Nephron progenitor cell (in vitro differentiated cells): ENCODE measurements at regions not wholly inside any gene's neighbourhood (a gene's known extent, or its start where the extent isn't known, plus 50 kb on each side); places are given as distances from the start of the nearest gene placed in this dataset.
"Not testable (repeated sequence)": the region's sequence is repeated elsewhere in the genome, so short reads cannot be mapped to it uniquely, and the experiment has no call there.

Source experiments
- DNase-seq: peaks from one replicate; pipeline ENCODE4 v3.0.0; 2021
- H3K27ac Mint-ChIP-seq: 2 replicates; pipeline ENCODE4 v1.8.0; 2021; ENCODE audit warnings: mild to moderate bottlenecking, moderate library complexity, mixed read lengths
- H3K27me3 Mint-ChIP-seq: 2 replicates; pipeline ENCODE4 v1.8.0; 2021; ENCODE audit warnings: mild to moderate bottlenecking, low read depth, mixed read lengths; ENCODE audit not compliant: poor library complexity
- H3K36me3 Mint-ChIP-seq: 2 replicates; pipeline ENCODE4 v1.8.0; 2021; ENCODE audit warnings: low read depth, mixed read lengths
- H3K4me1 Mint-ChIP-seq: 2 replicates; pipeline ENCODE4 v1.8.0; 2021; ENCODE audit warnings: mixed read lengths
- H3K4me3 Mint-ChIP-seq: 2 replicates; pipeline ENCODE4 v1.8.0; 2021; ENCODE audit warnings: mild to moderate bottlenecking, moderate library complexity, mixed read lengths
- H3K9me3 Mint-ChIP-seq: 2 replicates; pipeline ENCODE4 v1.8.0; 2021; ENCODE audit warnings: mild to moderate bottlenecking, moderate library complexity, mixed read lengths
- CTCF ChIP-seq: fragments of 200-600 bp; sonication (generic); IDR thresholded peaks from 2 replicates; pipeline ENCODE4 v1.5.0; 2021; ENCODE audit warnings: antibody characterized with exemption

DNA sequence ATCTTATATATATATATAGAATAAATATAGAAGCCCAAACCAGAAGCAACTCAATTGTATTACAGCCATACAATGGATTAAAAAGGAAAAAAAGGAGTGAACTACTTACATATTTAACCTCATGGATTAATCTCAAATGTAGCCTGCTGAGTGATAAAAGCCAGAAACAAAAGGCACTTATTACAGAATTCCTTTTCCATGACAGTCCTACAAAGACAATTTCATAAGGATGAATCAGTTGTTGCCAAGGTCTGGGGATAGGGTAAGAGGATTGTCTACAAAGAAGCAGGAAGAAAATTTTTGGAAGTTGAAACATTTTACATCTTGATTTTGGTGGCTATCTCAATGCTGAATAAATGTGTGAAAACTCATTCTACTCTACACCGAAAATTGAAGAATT, 103.9 kb upstream of the DCC start:
- H3K4me1 Mint-ChIP-seq, result no peaks in the 10 kb centered on the region
- H3K9me3 Mint-ChIP-seq, result no peaks in the 10 kb centered on the region
- TF ChIP-seq CTCF, result no peak
- H3K27me3 Mint-ChIP-seq, result no peaks in the 10 kb centered on the region
- H3K36me3 Mint-ChIP-seq, result no peaks in the 10 kb centered on the region
- no peak overlapping the region for H3K4me3 Mint-ChIP-seq
- H3K27ac Mint-ChIP-seq, result no peak overlapping the region
- no peak for DNase-seq

DNA sequence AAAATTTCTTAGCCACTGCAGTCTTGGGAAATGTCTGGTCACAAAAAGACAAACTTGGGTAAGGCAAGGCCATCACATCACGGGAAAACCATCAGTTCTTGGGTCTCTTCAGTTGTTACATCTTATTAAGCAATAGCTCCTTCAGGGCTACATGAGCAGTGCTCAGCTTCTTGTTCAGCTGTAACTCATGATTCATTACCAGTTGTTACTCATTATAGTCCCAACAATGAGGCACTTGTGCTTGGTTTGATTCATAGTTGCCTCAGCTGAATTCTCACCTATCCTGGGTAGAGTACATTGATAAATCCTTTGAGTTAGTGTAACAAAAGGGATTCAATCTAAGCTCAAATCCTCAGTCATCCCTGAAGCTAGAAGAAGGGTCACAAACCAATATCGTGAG, 102.4 kb upstream of the DCC start:
- no peaks in the 10 kb centered on the region for H3K9me3 Mint-ChIP-seq
- no peaks in the 10 kb centered on the region for H3K36me3 Mint-ChIP-seq
- H3K27me3 Mint-ChIP-seq, result no peaks in the 10 kb centered on the region
- H3K4me3 Mint-ChIP-seq, result no peak overlapping the region
- no peak for TF ChIP-seq CTCF
- no peak for DNase-seq
- H3K27ac Mint-ChIP-seq, result no peak overlapping the region
- H3K4me1 Mint-ChIP-seq, result no peaks in the 10 kb centered on the region

DNA sequence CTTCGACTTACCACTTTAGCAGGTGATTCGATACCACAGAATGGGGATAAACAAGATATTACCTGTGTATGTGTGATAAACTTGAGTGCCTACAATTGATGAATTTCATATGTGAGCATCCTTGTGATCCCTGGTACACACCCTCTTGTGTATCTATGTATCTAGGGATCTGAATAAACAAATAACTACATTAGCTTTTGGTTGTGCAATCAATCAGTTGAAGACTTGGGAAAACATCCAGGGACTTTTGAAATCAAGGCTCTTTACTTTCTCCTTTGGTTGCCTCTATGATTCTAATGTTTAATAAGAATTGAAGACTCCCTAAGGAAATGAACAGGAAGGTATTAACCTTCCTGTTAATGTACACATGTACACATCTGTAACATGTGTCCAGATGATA, 97.3 kb upstream of the DCC start:
- H3K36me3 Mint-ChIP-seq, result no peaks in the 10 kb centered on the region
- no peaks in the 10 kb centered on the region for H3K4me1 Mint-ChIP-seq
- H3K27ac Mint-ChIP-seq, result no peak overlapping the region
- H3K27me3 Mint-ChIP-seq, result no peaks in the 10 kb centered on the region
- DNase-seq, result no peak
- H3K4me3 Mint-ChIP-seq, result no peak overlapping the region
- no peak for TF ChIP-seq CTCF
- peaks cover 10% of the 10 kb centered on the region for H3K9me3 Mint-ChIP-seq

- DNase-seq, result no peak
- Mint-ChIP-seq H3K9me3 (peaks cover 13% of the 10 kb centered on the region), H3K27me3 (no peaks in the 10 kb centered on the region), H3K4me1 (no peaks in the 10 kb centered on the region), H3K4me3 (no peak overlapping the region), H3K36me3 (no peaks in the 10 kb centered on the region), H3K27ac (no peak overlapping the region)
- no peak for TF ChIP-seq CTCF
Measured at GRCh38 chr18:52244658-52245057, 95.3 kb upstream of the DCC start.

DNA sequence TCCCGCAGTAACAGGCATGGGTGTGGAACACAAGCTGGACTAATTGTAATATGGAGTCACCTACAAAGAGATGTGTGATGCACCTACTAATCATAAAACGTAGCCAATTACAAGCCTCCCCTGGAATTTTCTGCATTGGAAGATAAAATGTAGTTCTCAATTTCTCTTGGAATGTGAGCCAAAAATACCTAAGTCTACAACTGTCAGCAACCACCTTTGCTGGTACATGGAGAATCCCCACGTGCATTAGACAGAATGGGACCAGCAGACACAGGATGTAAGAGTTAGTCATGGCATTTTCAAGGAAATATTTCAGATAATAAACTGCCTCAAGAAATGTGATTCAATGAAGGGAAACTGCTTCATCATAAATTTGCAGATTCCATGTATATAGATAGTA, 85.6 kb upstream of the DCC start:
- Mint-ChIP-seq H3K9me3 (no peaks in the 10 kb centered on the region), H3K27ac (no peak overlapping the region), H3K4me3 (no peak overlapping the region), H3K4me1 (no peaks in the 10 kb centered on the region), H3K36me3 (no peaks in the 10 kb centered on the region), H3K27me3 (no peaks in the 10 kb centered on the region)
- no peak for TF ChIP-seq CTCF
- no peak for DNase-seq

DNA sequence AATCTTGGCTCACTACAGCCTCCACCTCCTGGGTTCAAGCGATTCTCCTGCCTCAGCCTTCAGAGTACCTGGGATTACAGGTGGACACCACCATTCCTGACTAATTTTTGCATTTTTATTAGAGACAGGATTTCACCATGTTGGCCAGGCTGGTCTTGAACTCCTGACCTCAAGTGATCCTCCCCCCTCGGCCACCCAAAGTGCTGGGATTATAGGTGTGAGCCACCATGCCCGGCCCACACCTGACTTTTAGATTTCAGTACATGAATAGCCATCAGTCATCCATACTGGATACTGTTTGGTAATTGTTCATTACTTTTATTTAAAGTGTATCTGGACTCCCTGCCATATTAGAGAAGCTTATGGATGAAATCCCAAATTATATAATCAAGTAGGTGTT, 82.6 kb upstream of the DCC start:
- H3K9me3 Mint-ChIP-seq, H3K36me3 Mint-ChIP-seq, H3K27me3 Mint-ChIP-seq: not testable (repeated sequence)

DNA sequence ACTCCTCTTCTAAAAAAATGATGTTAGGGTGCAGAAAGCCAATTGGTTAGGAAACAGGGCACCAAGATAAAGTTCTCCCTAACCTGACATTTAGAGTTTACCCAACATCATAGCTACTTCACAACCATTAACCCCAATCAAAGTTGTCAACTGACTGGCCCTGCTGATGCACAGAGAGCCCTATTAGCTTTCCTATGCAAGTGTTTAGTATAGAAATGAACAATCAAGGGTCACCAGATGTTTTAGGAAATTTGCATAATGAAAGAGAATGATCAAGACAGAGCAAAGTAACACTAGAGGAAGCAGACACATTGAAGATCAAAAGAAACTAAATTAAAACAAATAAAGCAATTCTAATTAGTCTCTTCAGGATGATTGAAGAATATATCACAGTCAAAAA, 64.2 kb upstream of the DCC start:
- peaks cover 3% of the 10 kb centered on the region for H3K27me3 Mint-ChIP-seq
- no peaks in the 10 kb centered on the region for H3K4me1 Mint-ChIP-seq
- no peaks in the 10 kb centered on the region for H3K36me3 Mint-ChIP-seq
- DNase-seq, result no peak
- no peak for TF ChIP-seq CTCF
- no peaks in the 10 kb centered on the region for H3K9me3 Mint-ChIP-seq
- H3K4me3 Mint-ChIP-seq, result no peak overlapping the region
- no peak overlapping the region for H3K27ac Mint-ChIP-seq

More for the DNA sequence above, 82.6 kb upstream of the DCC start:
- not testable (repeated sequence) for H3K4me3 Mint-ChIP-seq, H3K27ac Mint-ChIP-seq, H3K4me1 Mint-ChIP-seq, DNase-seq
